PFSK-1 (cell line): ENCODE measurements at regions not wholly inside any gene's neighbourhood (a gene's known extent, or its start where the extent isn't known, plus 50 kb on each side); places are given as distances from the start of the nearest gene placed in this dataset.

Experiments used
- FOXP2 ChIP-seq: optimal IDR thresholded peaks from 2 replicates; pipeline ENCODE3; 2011; ENCODE audit warnings: borderline replicate concordance, control low read depth, inconsistent platforms; ENCODE audit not compliant: insufficient read depth; ENCODE audit errors: extremely low read length, extremely low read depth
- POLR2AphosphoS5 ChIP-seq: IDR thresholded peaks from 2 replicates; pipeline ENCODE4 v1.6.1; 2012; ENCODE audit warnings: low read depth, mild to moderate bottlenecking, control low read depth, low read length, moderate library complexity
- SIN3A ChIP-seq: IDR thresholded peaks from 2 replicates; pipeline ENCODE4 v1.6.1; 2012; ENCODE audit warnings: mild to moderate bottlenecking, low read length, moderate library complexity, borderline replicate concordance; ENCODE audit not compliant: insufficient read depth
- TAF1 ChIP-seq: IDR thresholded peaks from 2 replicates; pipeline ENCODE4 v1.6.1; 2012; ENCODE audit warnings: low read length, control low read depth, borderline replicate concordance; ENCODE audit not compliant: insufficient read depth
- TF ChIP-seq, protein P1 (sequence below), 2 experiments: IDR thresholded peaks; 2 replicates each; pipeline versions ENCODE4 v1.6.1 to v1.8.0; 2011 to 2012; ENCODE audit warnings: low read depth in 2 of 2, low read length in 2 of 2, control low read depth in 1 of 2, inconsistent platforms in 1 of 2, mild to moderate bottlenecking in 1 of 2, moderate library complexity in 1 of 2; ENCODE audit not compliant: insufficient read depth in 1 of 2

DNA sequence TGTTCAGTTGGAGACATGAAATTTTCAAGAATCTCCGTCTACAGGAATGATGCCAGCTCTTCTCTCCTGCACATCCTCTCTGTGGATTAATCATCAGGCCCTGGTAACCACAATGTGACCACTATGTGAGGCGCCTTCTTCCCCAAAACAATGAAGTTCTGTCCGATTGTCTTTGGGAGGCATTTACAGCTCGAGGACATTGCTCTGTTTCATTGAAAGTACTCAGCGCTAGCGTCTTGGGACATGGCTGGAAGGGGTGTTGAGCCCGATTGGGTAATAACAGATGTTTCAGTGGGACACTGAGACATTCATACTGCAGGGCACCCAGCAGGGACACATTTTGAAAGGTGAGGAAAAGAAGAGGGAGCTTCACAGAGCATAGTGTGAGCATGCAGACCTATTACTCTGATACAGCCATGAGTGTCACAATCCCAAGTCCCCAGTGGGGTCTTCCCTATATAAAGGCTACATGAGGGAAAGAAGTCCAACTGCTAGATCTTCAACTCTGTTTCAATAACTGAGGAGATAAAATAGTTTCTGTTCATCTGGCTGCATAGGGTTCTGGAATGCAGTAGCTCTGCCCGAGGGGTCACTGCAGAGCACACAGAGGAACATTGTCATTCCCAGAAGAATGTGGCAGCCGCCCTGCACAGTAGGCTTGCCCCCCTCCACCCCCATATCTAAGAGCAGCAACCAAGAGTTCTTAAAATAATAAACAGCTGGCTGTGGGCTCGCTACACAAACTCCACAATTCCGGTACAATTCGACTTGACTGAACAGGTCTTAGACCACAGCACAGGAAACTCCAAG lies 237.3 kb downstream of the OSR1 start:
- TF ChIP-seq FOXP2 (no peak), TAF1 (no peak), SIN3A (no peak), POLR2AphosphoS5 (no peak)
- TF ChIP-seq, protein P1, sequence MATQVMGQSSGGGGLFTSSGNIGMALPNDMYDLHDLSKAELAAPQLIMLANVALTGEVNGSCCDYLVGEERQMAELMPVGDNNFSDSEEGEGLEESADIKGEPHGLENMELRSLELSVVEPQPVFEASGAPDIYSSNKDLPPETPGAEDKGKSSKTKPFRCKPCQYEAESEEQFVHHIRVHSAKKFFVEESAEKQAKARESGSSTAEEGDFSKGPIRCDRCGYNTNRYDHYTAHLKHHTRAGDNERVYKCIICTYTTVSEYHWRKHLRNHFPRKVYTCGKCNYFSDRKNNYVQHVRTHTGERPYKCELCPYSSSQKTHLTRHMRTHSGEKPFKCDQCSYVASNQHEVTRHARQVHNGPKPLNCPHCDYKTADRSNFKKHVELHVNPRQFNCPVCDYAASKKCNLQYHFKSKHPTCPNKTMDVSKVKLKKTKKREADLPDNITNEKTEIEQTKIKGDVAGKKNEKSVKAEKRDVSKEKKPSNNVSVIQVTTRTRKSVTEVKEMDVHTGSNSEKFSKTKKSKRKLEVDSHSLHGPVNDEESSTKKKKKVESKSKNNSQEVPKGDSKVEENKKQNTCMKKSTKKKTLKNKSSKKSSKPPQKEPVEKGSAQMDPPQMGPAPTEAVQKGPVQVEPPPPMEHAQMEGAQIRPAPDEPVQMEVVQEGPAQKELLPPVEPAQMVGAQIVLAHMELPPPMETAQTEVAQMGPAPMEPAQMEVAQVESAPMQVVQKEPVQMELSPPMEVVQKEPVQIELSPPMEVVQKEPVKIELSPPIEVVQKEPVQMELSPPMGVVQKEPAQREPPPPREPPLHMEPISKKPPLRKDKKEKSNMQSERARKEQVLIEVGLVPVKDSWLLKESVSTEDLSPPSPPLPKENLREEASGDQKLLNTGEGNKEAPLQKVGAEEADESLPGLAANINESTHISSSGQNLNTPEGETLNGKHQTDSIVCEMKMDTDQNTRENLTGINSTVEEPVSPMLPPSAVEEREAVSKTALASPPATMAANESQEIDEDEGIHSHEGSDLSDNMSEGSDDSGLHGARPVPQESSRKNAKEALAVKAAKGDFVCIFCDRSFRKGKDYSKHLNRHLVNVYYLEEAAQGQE (IDR thresholded peaks at IDR 0.05; ENCODE audit: insufficient read depth in 1 of 2, low read depth in 2 of 2, low read length in 2 of 2), result no peak

DNA sequence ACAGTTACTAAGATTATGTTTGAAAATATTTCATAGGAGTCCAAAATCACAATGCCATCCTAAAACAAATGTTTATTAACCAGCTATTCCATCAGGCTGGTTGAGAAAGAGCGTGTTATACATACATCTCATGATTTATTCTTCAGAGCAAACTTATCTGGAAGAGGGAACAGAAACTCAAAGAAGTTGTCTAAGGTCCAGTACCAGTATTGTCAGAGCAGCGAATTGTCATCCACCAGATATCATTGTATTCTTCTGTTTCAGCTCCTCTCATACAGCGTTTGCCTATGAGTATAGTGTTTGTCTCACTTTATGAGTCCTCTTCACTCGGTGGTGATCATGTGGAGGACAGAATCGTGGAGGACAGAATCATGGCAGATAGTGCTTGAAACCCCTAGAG lies 238.2 kb downstream of the OSR1 start:
- TF ChIP-seq, protein P1 (IDR thresholded peaks at IDR 0.05; ENCODE audit: insufficient read depth in 1 of 2, low read depth in 2 of 2, low read length in 2 of 2), result no peak
- no peak for TF ChIP-seq TAF1

DNA sequence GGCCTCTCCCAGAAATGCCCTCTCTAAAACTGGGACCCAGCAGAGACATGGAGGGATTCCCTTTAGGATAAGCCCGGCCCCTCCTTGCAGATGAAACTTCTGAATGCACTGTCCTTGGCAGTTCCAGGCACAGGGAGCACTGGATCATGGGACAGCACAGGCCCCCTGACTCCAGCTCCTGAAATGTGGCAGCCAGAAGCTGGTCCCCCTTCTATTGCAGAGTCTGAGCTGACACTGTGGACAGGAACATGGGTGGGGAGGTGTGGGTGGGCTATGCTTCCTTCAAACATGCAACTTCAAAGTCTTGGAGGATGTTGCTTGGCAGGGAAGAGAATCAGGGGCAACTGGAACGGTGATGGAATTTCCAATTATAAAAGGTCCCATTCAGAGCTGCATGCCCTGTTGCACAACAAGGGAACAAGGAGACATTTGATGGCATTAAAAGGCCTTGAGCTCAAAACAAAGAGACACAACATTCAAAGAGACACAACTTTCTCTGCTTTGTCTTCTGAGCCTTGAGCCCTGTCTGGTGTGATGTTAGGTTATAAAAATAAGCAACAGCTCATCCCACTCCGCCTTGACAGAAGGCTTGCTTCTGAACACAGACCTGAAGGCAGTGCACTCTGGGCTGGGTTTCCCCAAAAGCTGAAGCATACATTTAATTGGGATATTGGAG lies 239.0 kb downstream of the OSR1 start:
- TF ChIP-seq TAF1, result no peak
- no peak for TF ChIP-seq POLR2AphosphoS5
- TF ChIP-seq, protein P1 (IDR thresholded peaks at IDR 0.05; ENCODE audit: insufficient read depth in 1 of 2, low read depth in 2 of 2, low read length in 2 of 2), result no peak
- TF ChIP-seq SIN3A, result no peak
- no peak for TF ChIP-seq FOXP2

DNA sequence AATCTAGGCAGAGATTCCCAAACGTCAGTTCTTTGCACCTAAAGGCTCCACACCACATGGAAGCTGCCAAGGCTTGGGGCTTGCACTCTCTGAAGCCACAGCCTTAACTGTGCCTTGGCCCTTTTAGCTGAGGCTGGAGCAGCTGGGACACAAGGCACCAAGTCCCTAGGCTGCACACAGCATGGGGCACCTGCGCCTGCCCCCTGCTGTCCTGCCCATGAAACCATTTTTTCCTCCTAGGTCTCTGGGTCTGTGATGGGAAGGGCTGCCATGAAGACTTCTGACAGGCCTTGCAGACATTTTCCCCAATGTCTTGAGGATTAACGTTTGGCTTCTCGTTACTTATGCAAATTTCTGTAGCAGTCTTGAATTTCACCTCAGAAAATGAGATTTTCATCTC lies 241.5 kb downstream of the OSR1 start:
- TF ChIP-seq POLR2AphosphoS5 (no peak), FOXP2 (no peak), TAF1 (no peak), SIN3A (no peak)
- TF ChIP-seq, protein P1 (IDR thresholded peaks at IDR 0.05; ENCODE audit: insufficient read depth in 1 of 2, low read depth in 2 of 2, low read length in 2 of 2), result no peak
